Posterior vena cava (tissue), 2 donors: ENCODE measurements at regions not wholly inside any gene's neighbourhood (a gene's known extent, or its start where the extent isn't known, plus 50 kb on each side); places are given as distances from the start of the nearest gene placed in this dataset.
A peak's percentile ranks its signal among the peaks of the same experiment; 100 is the strongest.
"Not testable (repeated sequence)": the region's sequence is repeated elsewhere in the genome, so short reads cannot be mapped to it uniquely, and the experiment has no call there.

Experiments used
- DNase-seq: peaks from one replicate; pipeline ENCODE4 v3.0.0-alpha.2; 2020; ENCODE audit warnings: low spot score
- intact Hi-C, 2 donors: fragments of 100-400 bp; cut with DNase I; formaldehyde crosslinking; loops; one replicate each; pipeline versions ENCODE4 v1.14.1 to v1.14.2; 2022 to 2023
- microRNA-seq, 2 donors: library from miRNA; unstranded; fragments of <30 nt; microRNA quantifications; one replicate each; pipeline ENCODE4 v1.2.0, GENCODE V29; 2020 to 2021; ENCODE audit warnings: borderline microRNAs expressed in 2 of 2
- donor health status: DM: yes; HTN: yes; CAD: no.
- donor health status: DM: yes; HTN: yes; CAD: no.

- intact Hi-C loops: no loop called here
- no peak for DNase-seq
Measured at GRCh38 chr10:131031346-131031745, 280.2 kb downstream of the TCERG1L start.

DNA sequence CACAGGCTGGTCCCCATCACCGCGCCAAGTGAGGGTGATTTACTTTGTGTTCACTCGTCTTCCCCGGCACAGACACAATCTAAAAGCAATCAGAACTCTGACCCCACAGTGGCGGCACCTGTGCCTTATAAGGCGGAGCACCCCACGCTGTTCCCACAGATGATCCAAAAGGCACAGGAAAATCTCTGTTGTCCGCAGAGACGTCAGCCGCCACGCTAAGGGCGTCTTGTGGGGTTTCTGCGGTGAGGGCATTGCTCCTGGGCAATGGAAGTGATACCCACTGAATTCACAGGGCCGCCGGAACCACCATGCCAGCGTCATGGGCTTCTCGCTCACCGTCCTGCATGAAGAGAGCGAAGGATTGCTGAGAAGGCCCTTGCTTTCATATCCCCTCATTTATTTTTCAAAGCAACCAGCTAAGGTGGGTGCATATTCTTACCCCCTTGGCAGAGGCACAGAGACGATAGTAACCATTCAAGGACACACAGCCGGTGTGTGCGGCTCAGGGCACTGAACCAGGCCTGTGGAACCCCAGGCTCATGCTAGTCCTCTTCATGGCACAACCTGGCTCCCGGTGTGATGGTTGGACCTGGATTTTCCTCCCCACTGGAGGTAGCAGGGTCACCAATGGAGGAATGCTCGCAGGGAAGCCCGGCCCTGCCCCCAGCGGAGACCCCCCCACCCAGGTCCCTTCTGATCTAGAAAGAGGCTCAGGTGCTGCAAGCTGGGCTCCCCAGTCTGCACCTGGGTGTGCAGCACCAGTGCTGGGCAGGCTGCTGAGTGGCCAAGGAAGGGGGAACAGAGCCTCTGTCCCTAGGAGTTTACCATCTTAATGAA lies 279.0 kb downstream of the TCERG1L start:
- intact Hi-C loops: no loop called here
- peak; percentile 75 for DNase-seq

- no peak for DNase-seq
- intact Hi-C loops: no loop called here
Measured at GRCh38 chr10:131033166-131034085, 278.1 kb downstream of the TCERG1L start.

DNA sequence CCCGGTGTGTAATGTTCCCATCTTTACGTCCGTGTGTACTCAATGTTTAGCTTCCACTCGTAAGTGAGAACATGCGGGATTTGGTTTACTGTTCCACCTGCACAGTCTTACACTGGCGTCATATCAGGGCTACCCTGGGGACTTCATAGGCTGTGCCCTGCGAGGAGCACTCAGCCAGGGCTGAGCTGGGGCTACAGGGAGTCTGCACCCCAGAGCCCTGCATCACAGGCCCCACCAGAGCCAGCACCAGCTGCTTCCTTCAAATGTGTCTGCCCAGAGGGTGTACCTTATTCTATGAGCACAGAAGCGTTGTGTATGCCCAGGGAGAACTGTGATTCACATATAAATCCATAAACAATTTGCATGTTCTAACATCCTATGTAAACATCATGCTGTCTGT lies 277.1 kb downstream of the TCERG1L start:
- no peak for DNase-seq
- intact Hi-C loops: no loop called here

DNA sequence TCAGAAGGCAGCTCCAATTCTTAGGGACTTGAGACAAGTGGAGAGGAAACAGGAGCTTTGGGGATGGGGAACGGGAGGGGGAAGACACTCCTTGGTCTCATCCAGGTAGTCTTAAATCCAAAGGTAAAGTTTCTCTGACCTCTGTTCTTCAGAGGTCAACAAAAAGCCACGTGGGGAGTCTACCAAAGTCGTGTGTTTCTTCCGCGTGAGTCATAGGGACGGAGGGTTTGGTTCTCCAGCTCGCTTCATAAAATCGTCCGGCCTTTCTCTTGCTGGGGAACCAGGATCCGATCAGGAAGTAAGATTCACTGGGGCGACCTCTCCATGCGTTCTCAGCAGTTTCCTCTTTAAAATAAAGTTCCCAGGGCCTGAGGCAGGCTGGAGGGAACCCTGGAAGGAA lies 275.7 kb downstream of the TCERG1L start:
- no peak for DNase-seq

DNA sequence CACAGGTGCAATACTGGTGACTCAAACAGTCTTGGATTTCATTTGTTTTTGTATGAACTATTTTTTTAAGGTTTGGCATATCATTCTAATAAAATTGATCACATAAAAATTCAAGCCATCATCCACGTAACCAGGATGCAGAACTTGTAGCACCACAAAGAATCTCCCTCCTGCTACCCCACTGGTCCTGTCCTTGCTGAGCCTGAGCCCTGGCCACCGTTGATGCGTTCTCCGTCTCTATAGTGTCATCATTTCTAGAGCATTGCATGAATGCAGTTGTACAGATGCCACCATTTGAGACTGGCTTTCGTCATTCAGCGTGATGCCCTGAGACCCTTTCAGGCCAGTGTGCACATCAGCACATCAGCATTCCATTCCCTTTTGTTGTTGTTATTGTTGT lies 273.5 kb downstream of the TCERG1L start:
- DNase-seq: no peak
- intact Hi-C loops: no loop called here

More for the DNA sequence above, 275.7 kb downstream of the TCERG1L start:
- intact Hi-C loops: no loop called here

GRCh38 chr10:131041031-131041430 lies 270.5 kb downstream of the TCERG1L start:
- intact Hi-C loops: no loop called here
- no peak for DNase-seq

GRCh38 chr10:131041441-131041840 lies 270.1 kb downstream of the TCERG1L start:
- intact Hi-C loops: no loop called here
- no peak for DNase-seq

DNA sequence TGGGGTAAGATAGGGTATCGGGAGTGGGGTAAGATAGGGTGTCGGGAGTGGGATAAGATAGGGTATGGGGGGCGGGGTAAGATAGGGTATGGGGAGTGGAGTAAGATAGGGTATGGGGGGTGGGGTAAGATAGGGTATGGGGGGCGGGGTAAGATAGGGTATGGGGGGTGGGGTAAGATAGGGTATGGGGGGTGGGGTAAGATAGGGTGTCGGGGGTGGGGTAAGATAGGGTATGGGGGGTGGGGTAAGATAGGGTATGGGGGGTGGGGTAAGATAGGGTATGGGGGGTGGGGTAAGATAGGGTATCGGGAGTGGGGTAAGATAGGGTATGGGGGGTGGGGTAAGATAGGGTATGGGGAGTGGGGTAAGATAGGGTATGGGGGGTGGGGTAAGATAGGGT lies 269.5 kb downstream of the TCERG1L start:
- DNase-seq, intact Hi-C loops: not testable (repeated sequence)

Small RNA genes lying in the stretch of these regions (microRNA-seq; reads per million reads assigned to microRNA genes)
- 0.32 to 0.52 reads per million in 2 donors for gene MIR378C
